K562 (cell line): ENCODE measurements at regions not wholly inside any gene's neighbourhood (a gene's known extent, or its start where the extent isn't known, plus 50 kb on each side); places are given as distances from the start of the nearest gene placed in this dataset.

Source experiments
- ATAC-seq: fragments of 200-7000 bp; cut with Tn5 transposase; 3 replicates; pipeline ENCODE4 v1.9.1; 2020; ENCODE audit warnings: moderate library complexity
- BruUV-seq: library from RNA; stranded (reverse); fragments of 400-500 nt; replicated peaks from 2 replicates; lab custom pipeline; 2021; lab: Mats Ljungman, UMichigan
- CTCF ChIA-PET: fragments of 300-600 bp; formaldehyde crosslinking; extraction: SDS; loops from one replicate; lab custom pipeline; 2021; ENCODE audit warnings: low intra/inter-chr PET ratio; lab: Yijun Ruan, JAX
- POLR2A ChIA-PET: fragments of 300-600, 350-650 bp; sonication (Branson Sonifier 250); formaldehyde crosslinking; extraction: SDS; loops from one replicate; lab custom pipeline; 2021; ENCODE audit warnings: antibody characterized with exemption, inconsistent platforms; lab: Yijun Ruan, JAX
- DNase-seq, 4 experiments: peaks; one replicate each; pipeline versions ENCODE4 v3.0.0 to v3.0.0-alpha.2; 2011 to 2018; ENCODE audit warnings: low spot score in 3 of 4, mixed read lengths in 3 of 4; ENCODE audit errors: extremely low read depth in 1 of 4
- FAIRE-seq: peaks from 2 replicates; lab custom pipeline; 2011; peaks lifted over from hg19 to GRCh38; lab: Jason Lieb, UNC
- H2AFZ ChIP-seq: 2 replicates; pipeline ENCODE4 v1.6.0; 2011; ENCODE audit warnings: low read depth, low read length, control low read depth, inconsistent platforms
- H3K27ac ChIP-seq: fragments of 200-600 bp; 3 replicates; pipeline ENCODE4 v1.8.0; 2011; ENCODE audit warnings: low read depth, mild to moderate bottlenecking, control low read depth, inconsistent platforms, low read length, moderate library complexity, mixed read lengths; ENCODE audit errors: extremely low read depth
- H3K27me3 ChIP-seq, 2 experiments: fragments of 300-600 bp in 1 of 2; 2 replicates in 1 of 2; 3 replicates in 1 of 2; pipeline versions ENCODE4 v1.6.0 to v1.8.0; 2011; ENCODE audit warnings: inconsistent platforms in 2 of 2, low read length in 2 of 2, mild to moderate bottlenecking in 1 of 2, mixed read lengths in 1 of 2, moderate library complexity in 1 of 2; ENCODE audit not compliant: control insufficient read depth in 2 of 2, insufficient read depth in 2 of 2
- H3K36me3 ChIP-seq: fragments of 300-600 bp; 3 replicates; pipeline ENCODE4 v1.8.0; 2011; ENCODE audit warnings: mild to moderate bottlenecking, low read length, inconsistent platforms; ENCODE audit not compliant: control insufficient read depth, insufficient read depth
- H3K4me1 ChIP-seq, 2 experiments: fragments of 200-600 bp in 1 of 2; replicated peaks in 1 of 2; 2 replicates in 1 of 2; 3 replicates in 1 of 2; pipeline versions ENCODE4 v1.5.1 to v1.8.0; 2011; ENCODE audit warnings: inconsistent platforms in 2 of 2, low read length in 2 of 2, mild to moderate bottlenecking in 1 of 2, mixed read lengths in 1 of 2, moderate library complexity in 1 of 2; ENCODE audit not compliant: control insufficient read depth in 2 of 2, insufficient read depth in 2 of 2
- H3K4me2 ChIP-seq: 2 replicates; pipeline ENCODE4 v1.6.1; 2011; ENCODE audit warnings: low read length, control low read depth, inconsistent platforms, mixed read lengths; ENCODE audit not compliant: insufficient read depth
- H3K4me3 ChIP-seq: fragments of 200-600 bp; sonication (generic), shearing (Covaris generic); 2 replicates; pipeline ENCODE4 v1.5.1; 2016; ENCODE audit warnings: control low read depth, inconsistent platforms
- H3K79me2 ChIP-seq: fragments of 200-600 bp; 3 replicates; pipeline ENCODE4 v1.8.0; 2011; ENCODE audit warnings: low read length, inconsistent platforms; ENCODE audit not compliant: control insufficient read depth, insufficient read depth
- H3K9ac ChIP-seq, 2 experiments: 2 replicates each; pipeline versions ENCODE4 v1.6.0 to v1.6.1; 2011; ENCODE audit warnings: low read depth in 2 of 2, low read length in 2 of 2, control low read depth in 1 of 2, inconsistent platforms in 1 of 2, mild to moderate bottlenecking in 1 of 2, mixed read lengths in 1 of 2; ENCODE audit not compliant: insufficient read depth in 1 of 2
- H3K9me1 ChIP-seq: one replicate; pipeline ENCODE4 v1.6.0; 2011; ENCODE audit warnings: inconsistent platforms, mild to moderate bottlenecking, low read length, moderate library complexity; ENCODE audit not compliant: control insufficient read depth, insufficient read depth
- H3K9me3 ChIP-seq: replicated peaks from 2 replicates; pipeline ENCODE4 v1.5.1; 2011; ENCODE audit warnings: low read depth, low read length, inconsistent platforms; ENCODE audit not compliant: control insufficient read depth, insufficient read depth
- H4K20me1 ChIP-seq: replicated peaks from 2 replicates; pipeline ENCODE4 v1.6.1; 2011; ENCODE audit warnings: low read length, inconsistent platforms, mixed read lengths; ENCODE audit not compliant: control insufficient read depth, insufficient read depth
- FOSL1 ChIP-seq: fragments of 200-800 bp; sonication (Bioruptor generic); conservative IDR thresholded peaks from 2 replicates; pipeline ENCODE4 v1.6.1; 2016; ENCODE audit warnings: missing genetic modification characterization, missing compliant biosample characterization
- GABPB2 ChIP-seq: fragments of 250-450 bp; sonication (Bioruptor Pico); conservative IDR thresholded peaks from 2 replicates; pipeline ENCODE4 v1.5.1; 2021; ENCODE audit warnings: mild to moderate bottlenecking
- HNRNPUL1 ChIP-seq: fragments of 200-400 bp; formaldehyde crosslinking; IDR thresholded peaks from 2 replicates; pipeline ENCODE4 v1.6.1; 2017; ENCODE audit warnings: low read length
- NFE2 ChIP-seq: IDR thresholded peaks from 2 replicates; pipeline ENCODE4 v1.6.1; 2014; ENCODE audit warnings: antibody characterized with exemption, low read depth
- PHF20 ChIP-seq: fragments of 450-650 bp; IDR thresholded peaks from 2 replicates; pipeline ENCODE4 v1.6.1; 2018; ENCODE audit not compliant: partially characterized antibody
- SPI1 ChIP-seq: IDR thresholded peaks from 2 replicates; pipeline ENCODE4 v1.6.1; 2011; ENCODE audit warnings: low read depth, low read length, control low read depth, borderline replicate concordance
- ZNF253 ChIP-seq: fragments of 250-450 bp; sonication (Bioruptor Pico); conservative IDR thresholded peaks from 2 replicates; pipeline ENCODE4 v1.6.1; 2021; ENCODE audit warnings: mild to moderate bottlenecking
- ZNF263 ChIP-seq: sonication (generic); formaldehyde crosslinking; IDR thresholded peaks from 2 replicates; pipeline ENCODE4 v1.8.0; 2022; ENCODE audit warnings: mild to moderate bottlenecking, missing genetic modification reagents, borderline replicate concordance
- ZNF436 ChIP-seq: fragments of 250-450, 450-650 bp; sonication (Bioruptor Pico); formaldehyde crosslinking; IDR thresholded peaks from 2 replicates; pipeline ENCODE4 v1.7.0; 2020; ENCODE audit warnings: mild to moderate bottlenecking
- ZNF699 ChIP-seq: fragments of 250-450 bp; sonication (Bioruptor Pico); IDR thresholded peaks from 2 replicates; pipeline ENCODE4 v1.8.0; 2021; ENCODE audit warnings: mild to moderate bottlenecking, moderate library complexity; ENCODE audit not compliant: insufficient replicate concordance
- WGBS: fragments of 100-300 bp; shearing (Covaris generic); methylation state at CpG from one replicate; pipeline ENCODE4 v1.1.6; 2016; ENCODE audit warnings: low coverage, mixed read lengths; ENCODE audit not compliant: insufficient coverage; ENCODE audit errors: missing lambda C conversion rate; 5-methylcytosine and 5-hydroxymethylcytosine counted together
- in situ Hi-C: fragments of 300-500 bp; cut with MboI; formaldehyde crosslinking; loops from 4 replicates; pipeline ENCODE4 v1.15.0; 2018; ENCODE audit warnings: inconsistent platforms, mixed read lengths
- intact Hi-C: fragments of 100-400 bp; cut with micrococcal nuclease; formaldehyde crosslinking; loops from 2 replicates; pipeline ENCODE4 v1.14.2; 2022
- TF ChIP-seq, protein P1 (sequence below): sonication (generic); formaldehyde crosslinking; IDR thresholded peaks from 2 replicates; pipeline ENCODE4 v1.8.1; 2023; ENCODE audit warnings: mild to moderate bottlenecking, missing genetic modification reagents
- TF ChIP-seq, protein P2 (sequence below), 2 experiments: fragments of 450-650 bp in 1 of 2; sonication (generic) in 1 of 2; formaldehyde crosslinking in 1 of 2; IDR thresholded peaks; 2 replicates each; pipeline versions ENCODE4 v1.7.1 to v1.9.0; 2016 to 2022; ENCODE audit warnings: inconsistent platforms in 1 of 2, mild to moderate bottlenecking in 1 of 2, missing genetic modification reagents in 1 of 2
- TF ChIP-seq, protein P3 (sequence below): sonication (generic); formaldehyde crosslinking; IDR thresholded peaks from 2 replicates; pipeline ENCODE4 v1.8.0; 2022; ENCODE audit warnings: mild to moderate bottlenecking, missing genetic modification reagents

DNA sequence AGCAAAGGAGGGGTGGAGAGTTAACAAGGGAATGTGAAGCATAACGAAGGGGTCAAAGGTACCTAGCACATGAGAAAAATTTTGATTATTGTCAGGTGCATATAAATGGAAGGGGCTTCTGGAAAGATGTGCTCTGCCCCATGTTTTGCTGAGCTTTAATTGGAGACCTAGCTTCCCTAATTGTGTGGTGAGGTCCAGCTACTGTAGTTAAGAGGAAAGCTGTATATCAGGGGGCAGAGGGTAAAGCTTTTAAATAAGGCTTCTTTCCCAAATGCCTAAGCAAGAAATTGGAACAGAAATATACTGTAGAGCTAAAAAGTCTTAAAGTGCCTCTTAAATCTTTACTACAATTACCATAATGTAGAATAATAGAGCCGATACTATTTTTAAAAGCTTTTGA is 267.2 kb downstream of the MAT2B start:
- Histone ChIP-seq H3K36me3 (no peaks in the 10 kb centered on the region), H3K9me3 (no peaks in the 10 kb centered on the region), H3K9ac (no peak overlapping the region), H3K79me2 (no peaks in the 10 kb centered on the region), H3K27ac (no peak overlapping the region), H3K27me3 (no peaks in the 10 kb centered on the region), H2AFZ (no peak overlapping the region), H3K4me1 (no peaks in the 10 kb centered on the region), H3K9me1 (no peaks in the 10 kb centered on the region), H4K20me1 (no peaks in the 10 kb centered on the region), H3K4me2 (no peak overlapping the region), H3K4me3 (no peak overlapping the region)
- BruUV-seq = no TSS peak
- CTCF ChIA-PET = no interaction called here
- FAIRE-seq (no peak), ATAC-seq (no peak), DNase-seq (no peak)
- POLR2A ChIA-PET = no interaction called here
- in situ Hi-C loops = no loop called here
- 4% methylated on average over 2 of the region's 2 CpGs for WGBS
- intact Hi-C loops = no loop called here
- TF ChIP-seq, protein P1, sequence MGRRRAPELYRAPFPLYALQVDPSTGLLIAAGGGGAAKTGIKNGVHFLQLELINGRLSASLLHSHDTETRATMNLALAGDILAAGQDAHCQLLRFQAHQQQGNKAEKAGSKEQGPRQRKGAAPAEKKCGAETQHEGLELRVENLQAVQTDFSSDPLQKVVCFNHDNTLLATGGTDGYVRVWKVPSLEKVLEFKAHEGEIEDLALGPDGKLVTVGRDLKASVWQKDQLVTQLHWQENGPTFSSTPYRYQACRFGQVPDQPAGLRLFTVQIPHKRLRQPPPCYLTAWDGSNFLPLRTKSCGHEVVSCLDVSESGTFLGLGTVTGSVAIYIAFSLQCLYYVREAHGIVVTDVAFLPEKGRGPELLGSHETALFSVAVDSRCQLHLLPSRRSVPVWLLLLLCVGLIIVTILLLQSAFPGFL (CRISPR knock-in tag) = no peak
- TF ChIP-seq SPI1 (no peak), NFE2 (no peak), HNRNPUL1 (no peak), ZNF263 (CRISPR knock-in tag) (no peak), ZNF436 (CRISPR knock-in tag) (no peak), FOSL1 (no peak), GABPB2 (CRISPR knock-in tag) (no peak), ZNF253 (CRISPR knock-in tag) (no peak), PHF20 (no peak), ZNF699 (CRISPR knock-in tag) (no peak)
- TF ChIP-seq, protein P2, sequence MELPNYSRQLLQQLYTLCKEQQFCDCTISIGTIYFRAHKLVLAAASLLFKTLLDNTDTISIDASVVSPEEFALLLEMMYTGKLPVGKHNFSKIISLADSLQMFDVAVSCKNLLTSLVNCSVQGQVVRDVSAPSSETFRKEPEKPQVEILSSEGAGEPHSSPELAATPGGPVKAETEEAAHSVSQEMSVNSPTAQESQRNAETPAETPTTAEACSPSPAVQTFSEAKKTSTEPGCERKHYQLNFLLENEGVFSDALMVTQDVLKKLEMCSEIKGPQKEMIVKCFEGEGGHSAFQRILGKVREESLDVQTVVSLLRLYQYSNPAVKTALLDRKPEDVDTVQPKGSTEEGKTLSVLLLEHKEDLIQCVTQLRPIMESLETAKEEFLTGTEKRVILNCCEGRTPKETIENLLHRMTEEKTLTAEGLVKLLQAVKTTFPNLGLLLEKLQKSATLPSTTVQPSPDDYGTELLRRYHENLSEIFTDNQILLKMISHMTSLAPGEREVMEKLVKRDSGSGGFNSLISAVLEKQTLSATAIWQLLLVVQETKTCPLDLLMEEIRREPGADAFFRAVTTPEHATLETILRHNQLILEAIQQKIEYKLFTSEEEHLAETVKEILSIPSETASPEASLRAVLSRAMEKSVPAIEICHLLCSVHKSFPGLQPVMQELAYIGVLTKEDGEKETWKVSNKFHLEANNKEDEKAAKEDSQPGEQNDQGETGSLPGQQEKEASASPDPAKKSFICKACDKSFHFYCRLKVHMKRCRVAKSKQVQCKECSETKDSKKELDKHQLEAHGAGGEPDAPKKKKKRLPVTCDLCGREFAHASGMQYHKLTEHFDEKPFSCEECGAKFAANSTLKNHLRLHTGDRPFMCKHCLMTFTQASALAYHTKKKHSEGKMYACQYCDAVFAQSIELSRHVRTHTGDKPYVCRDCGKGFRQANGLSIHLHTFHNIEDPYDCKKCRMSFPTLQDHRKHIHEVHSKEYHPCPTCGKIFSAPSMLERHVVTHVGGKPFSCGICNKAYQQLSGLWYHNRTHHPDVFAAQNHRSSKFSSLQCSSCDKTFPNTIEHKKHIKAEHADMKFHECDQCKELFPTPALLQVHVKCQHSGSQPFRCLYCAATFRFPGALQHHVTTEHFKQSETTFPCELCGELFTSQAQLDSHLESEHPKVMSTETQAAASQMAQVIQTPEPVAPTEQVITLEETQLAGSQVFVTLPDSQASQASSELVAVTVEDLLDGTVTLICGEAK (IDR thresholded peaks at IDR 0.05) = no peak
- TF ChIP-seq, protein P2 (CRISPR knock-in tag; IDR thresholded peaks at IDR 0.05) = no peak
- TF ChIP-seq, protein P3, sequence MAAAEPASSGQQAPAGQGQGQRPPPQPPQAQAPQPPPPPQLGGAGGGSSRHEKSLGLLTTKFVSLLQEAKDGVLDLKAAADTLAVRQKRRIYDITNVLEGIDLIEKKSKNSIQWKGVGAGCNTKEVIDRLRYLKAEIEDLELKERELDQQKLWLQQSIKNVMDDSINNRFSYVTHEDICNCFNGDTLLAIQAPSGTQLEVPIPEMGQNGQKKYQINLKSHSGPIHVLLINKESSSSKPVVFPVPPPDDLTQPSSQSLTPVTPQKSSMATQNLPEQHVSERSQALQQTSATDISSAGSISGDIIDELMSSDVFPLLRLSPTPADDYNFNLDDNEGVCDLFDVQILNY = no peak
